ENCODE measurements at regions not wholly inside any gene's neighbourhood (a gene's known extent, or its start where the extent isn't known, plus 50 kb on each side); places are given as distances from the start of the nearest gene placed in this dataset.

GRCh38 chr13:31442571-31442970 lies 242.8 kb downstream of the B3GLCT start:
- Mint-ChIP-seq H3K27ac (no peak overlapping the region), H3K36me3 (no peaks in the 10 kb centered on the region), H3K4me3 (no peak overlapping the region), H3K27me3 (ENCODE audit: insufficient read depth, low read depth) (no peaks in the 10 kb centered on the region), H3K9me3 (no peaks in the 10 kb centered on the region), H3K4me1 (peaks cover 7% of the 10 kb centered on the region)
- no peaks in the 10 kb centered on the region for H3K36me3 ChIP-seq
- no peaks in the 10 kb centered on the region for H3F3A ChIP-seq (ENCODE audit: low read depth)
- no peak overlapping the region for H3K4me3 ChIP-seq
- TF ChIP-seq EZH2 (IDR thresholded peaks at IDR 0.05) (no peak), CTCF (IDR thresholded peaks at IDR 0.05) (no peak), EZH2phosphoT487 (IDR thresholded peaks at IDR 0.05) (no peak)
- H3K9ac ChIP-seq: no peak overlapping the region
- no peak overlapping the region for H2AFZ ChIP-seq (replicated peaks)
- DNase-seq (ENCODE audit: low spot score): no peak
- no peaks in the 10 kb centered on the region for H3K79me2 ChIP-seq (ENCODE audit: low read depth)
- H3K4me1 ChIP-seq: no peaks in the 10 kb centered on the region
- H3K4me2 ChIP-seq: no peak overlapping the region
- no peaks in the 10 kb centered on the region for H3K9me3 ChIP-seq (ENCODE audit: low read depth)
- H3K27me3 ChIP-seq: no peaks in the 10 kb centered on the region
- H4K20me1 ChIP-seq (ENCODE audit: low read depth): no peaks in the 10 kb centered on the region
- no peak overlapping the region for H3K27ac ChIP-seq

- H3K4me3 Mint-ChIP-seq: no peak overlapping the region
- H3K4me1 Mint-ChIP-seq: peaks cover 7% of the 10 kb centered on the region
- Histone ChIP-seq H3K27me3 (no peaks in the 10 kb centered on the region), H2AFZ (replicated peaks) (peak overlapping the region; percentile 51), H3K4me1 (no peaks in the 10 kb centered on the region), H3K79me2 (ENCODE audit: low read depth) (no peaks in the 10 kb centered on the region), H3F3A (ENCODE audit: low read depth) (no peaks in the 10 kb centered on the region), H4K20me1 (ENCODE audit: low read depth) (no peaks in the 10 kb centered on the region), H3K4me3 (no peak overlapping the region), H3K9ac (no peak overlapping the region), H3K4me2 (no peak overlapping the region), H3K36me3 (no peaks in the 10 kb centered on the region), H3K27ac (no peak overlapping the region), H3K9me3 (ENCODE audit: low read depth) (no peaks in the 10 kb centered on the region)
- H3K36me3 Mint-ChIP-seq: no peaks in the 10 kb centered on the region
- H3K9me3 Mint-ChIP-seq: no peaks in the 10 kb centered on the region
- no peak overlapping the region for H3K27ac Mint-ChIP-seq
- no peak for DNase-seq (ENCODE audit: low spot score)
- TF ChIP-seq EZH2 (IDR thresholded peaks at IDR 0.05) (no peak), EZH2phosphoT487 (IDR thresholded peaks at IDR 0.05) (no peak), CTCF (IDR thresholded peaks at IDR 0.05) (no peak)
- H3K27me3 Mint-ChIP-seq (ENCODE audit: insufficient read depth, low read depth): no peaks in the 10 kb centered on the region
These were observed 244.6 kb downstream of the B3GLCT start for GRCh38 chr13:31444266-31444856.

GRCh38 chr13:31452525-31452924 lies 252.8 kb downstream of the B3GLCT start:
- Histone ChIP-seq H3K4me2 (no peak overlapping the region), H4K20me1 (ENCODE audit: low read depth) (no peaks in the 10 kb centered on the region), H3K9me3 (ENCODE audit: low read depth) (no peaks in the 10 kb centered on the region), H2AFZ (replicated peaks) (no peak overlapping the region), H3K9ac (no peak overlapping the region), H3K36me3 (no peaks in the 10 kb centered on the region), H3K4me3 (no peak overlapping the region), H3K4me1 (no peaks in the 10 kb centered on the region), H3K27me3 (no peaks in the 10 kb centered on the region), H3K79me2 (ENCODE audit: low read depth) (no peaks in the 10 kb centered on the region), H3F3A (ENCODE audit: low read depth) (no peaks in the 10 kb centered on the region), H3K27ac (no peak overlapping the region)
- peaks cover 5% of the 10 kb centered on the region for H3K4me1 Mint-ChIP-seq
- peak; percentile 19 for TF ChIP-seq CTCF (IDR thresholded peaks at IDR 0.05)
- TF ChIP-seq EZH2phosphoT487 (IDR thresholded peaks at IDR 0.05): no peak
- no peak for TF ChIP-seq EZH2 (IDR thresholded peaks at IDR 0.05)
- H3K9me3 Mint-ChIP-seq: no peaks in the 10 kb centered on the region
- DNase-seq (ENCODE audit: low spot score): no peak
- H3K27me3 Mint-ChIP-seq (ENCODE audit: insufficient read depth, low read depth): no peaks in the 10 kb centered on the region
- no peak overlapping the region for H3K4me3 Mint-ChIP-seq
- no peaks in the 10 kb centered on the region for H3K36me3 Mint-ChIP-seq
- H3K27ac Mint-ChIP-seq: no peak overlapping the region

Measured in neural progenitor cell (in vitro differentiated cells).